NOMO-1 treated with dmso at 0.1 percent for 144 hours (cell line): ENCODE measurements at regions not wholly inside any gene's neighbourhood (a gene's known extent, or its start where the extent isn't known, plus 50 kb on each side); places are given as distances from the start of the nearest gene placed in this dataset.
"Not testable (repeated sequence)": the region's sequence is repeated elsewhere in the genome, so short reads cannot be mapped to it uniquely, and the experiment has no call there.

Experiments
- DNase-seq: peaks from one replicate; lab custom pipeline; 2025; ENCODE audit not compliant: unreplicated experiment; lab: John Stamatoyannopoulos, UW

DNA sequence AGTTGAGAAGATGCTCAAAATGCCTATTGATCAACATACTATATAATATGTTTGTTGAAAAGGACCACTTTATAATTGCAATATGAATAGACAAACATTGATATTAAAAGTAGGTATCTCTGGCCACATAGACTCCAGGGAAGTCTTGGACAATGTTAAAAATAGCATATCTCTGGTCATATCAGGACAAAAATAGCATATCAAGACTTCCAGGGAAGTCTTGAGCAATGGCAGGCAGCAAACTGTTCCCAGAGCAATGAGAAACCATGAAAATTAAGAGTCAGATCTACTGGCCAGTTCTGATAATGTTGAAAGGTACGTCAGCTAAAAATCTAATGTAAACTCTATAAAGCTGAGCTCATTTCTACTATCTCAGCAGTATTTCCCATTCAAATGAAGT lies 1130.3 kb upstream of the CITED2 start:
- no peak for DNase-seq

DNA sequence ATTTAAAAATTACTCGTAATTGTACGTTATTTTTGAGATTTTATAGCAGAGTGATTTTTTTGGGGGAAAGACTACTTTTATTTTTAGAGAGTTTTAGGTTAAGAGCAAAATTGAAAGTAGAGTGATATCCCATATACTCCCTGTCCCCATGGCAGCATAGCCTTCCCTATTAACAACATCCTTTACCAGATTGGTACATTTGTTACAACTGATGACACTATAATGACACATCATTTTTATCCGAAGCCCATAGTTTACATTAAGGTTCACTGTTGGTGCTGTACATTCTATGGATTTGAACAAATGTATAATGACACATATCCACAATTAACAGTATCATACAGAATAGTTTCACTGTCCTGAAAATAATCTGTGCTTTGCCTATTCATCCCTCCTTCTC lies 1126.4 kb upstream of the CITED2 start:
- DNase-seq, result no peak

DNA sequence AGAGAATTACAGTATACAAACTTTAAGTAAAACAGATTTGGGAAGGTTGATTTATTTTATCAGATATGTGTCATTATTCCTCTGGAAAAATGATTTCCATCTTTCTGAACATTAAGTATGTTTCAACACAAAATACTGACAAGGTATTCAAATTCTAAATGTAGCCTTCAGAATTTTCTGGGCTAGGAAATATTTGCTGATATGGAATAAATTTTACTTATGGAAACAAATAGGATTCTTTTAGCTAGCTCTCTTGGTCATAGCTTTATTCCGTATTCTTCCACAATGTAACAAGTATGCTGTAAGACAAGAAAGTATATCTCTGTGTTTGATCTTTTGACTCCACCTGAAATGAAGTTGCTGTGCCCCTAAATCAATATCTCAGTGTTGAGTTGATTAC lies 1125.2 kb upstream of the CITED2 start:
- no peak for DNase-seq

DNA sequence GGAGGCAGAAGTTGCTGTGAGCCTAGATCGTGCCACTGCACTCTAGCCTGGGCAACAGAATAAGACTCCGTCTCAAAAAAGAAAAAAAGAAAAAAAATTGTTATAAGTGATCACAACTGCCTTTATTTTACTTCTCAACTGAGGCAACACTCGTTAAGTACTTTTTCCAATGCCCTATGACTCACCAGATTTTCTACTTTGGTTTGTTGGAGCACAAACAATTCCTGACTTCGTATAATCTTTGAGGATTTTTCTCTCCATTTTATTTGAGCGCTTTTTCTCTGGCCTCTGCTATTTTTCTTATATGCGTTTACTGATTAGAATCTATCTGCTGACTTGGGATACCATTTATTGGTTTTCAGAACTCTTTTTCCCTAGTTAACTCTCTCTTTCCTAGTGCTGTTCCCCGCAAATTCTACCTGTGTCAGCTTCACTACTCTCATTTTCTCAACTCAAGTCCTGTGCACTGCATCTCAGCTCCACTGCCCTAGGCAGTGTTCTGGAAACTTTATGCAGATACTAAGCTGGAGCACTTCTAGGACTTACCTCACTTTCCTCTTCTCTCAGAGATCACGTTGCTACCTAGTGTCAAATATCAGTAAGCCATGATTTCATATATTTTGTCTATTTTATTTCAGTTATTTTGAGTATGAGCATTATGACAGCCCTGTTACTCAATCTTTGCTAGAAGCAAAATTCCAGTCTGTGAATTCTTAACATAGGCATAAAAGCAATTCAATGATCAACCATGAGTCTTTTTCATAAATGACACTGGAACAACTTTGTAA lies 1120.1 kb upstream of the CITED2 start:
- no peak for DNase-seq

DNA sequence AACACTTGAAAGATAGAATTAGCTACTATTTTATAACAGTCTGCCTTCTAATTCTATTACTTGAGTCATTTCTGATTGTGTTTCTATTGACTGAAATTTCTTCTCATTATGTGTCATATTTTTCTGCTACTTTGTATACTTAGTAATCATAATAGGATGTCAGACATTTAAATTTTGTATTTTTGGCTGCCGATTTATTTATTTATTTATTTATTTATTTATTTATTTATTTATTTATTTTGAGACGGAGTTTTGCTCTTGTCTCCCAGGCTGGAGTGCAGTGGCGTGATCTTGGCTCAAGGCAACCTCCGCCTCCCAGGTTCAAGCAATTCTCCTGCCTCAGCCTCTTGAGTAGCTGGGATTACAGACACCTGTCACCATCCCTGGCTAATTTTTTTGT lies 1119.0 kb upstream of the CITED2 start:
- DNase-seq, result not testable (repeated sequence)

DNA sequence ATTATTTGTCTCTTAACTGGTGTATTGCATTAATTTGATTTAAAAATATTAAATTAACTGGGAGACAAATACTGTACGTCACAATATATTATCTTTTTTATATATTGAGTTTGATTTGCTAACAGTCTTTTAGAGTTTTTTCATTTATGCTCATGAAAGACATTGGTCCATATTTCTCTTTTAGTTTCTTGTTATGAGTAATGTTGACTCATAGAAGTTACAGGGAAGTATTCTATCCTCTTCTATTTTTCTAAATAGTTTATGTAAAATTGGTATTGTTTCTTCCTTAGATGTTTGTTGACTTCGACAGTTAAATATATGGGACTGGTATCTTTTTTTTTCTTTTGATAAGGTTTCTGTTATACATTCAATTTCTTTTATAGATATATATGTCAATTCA lies 1115.6 kb upstream of the CITED2 start:
- no peak for DNase-seq

DNA sequence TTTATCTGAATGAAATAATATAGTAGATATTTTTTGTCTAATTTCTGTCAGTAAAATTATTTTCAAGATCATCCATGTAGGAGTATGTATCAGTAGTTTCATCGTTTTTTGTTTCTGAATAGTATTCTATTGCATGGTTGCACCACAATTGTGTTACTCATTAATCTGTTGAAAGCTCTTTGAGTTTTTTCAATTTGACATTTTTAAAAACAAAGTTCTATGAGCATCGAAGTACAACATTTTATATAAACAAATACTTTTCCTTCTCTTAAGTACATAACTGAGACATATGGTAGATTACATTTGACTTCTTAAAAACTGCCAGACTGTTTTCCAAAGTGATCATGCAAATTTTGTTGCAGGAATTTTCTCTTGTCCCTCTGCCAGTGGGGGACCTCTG lies 1113.1 kb upstream of the CITED2 start:
- no peak for DNase-seq

DNA sequence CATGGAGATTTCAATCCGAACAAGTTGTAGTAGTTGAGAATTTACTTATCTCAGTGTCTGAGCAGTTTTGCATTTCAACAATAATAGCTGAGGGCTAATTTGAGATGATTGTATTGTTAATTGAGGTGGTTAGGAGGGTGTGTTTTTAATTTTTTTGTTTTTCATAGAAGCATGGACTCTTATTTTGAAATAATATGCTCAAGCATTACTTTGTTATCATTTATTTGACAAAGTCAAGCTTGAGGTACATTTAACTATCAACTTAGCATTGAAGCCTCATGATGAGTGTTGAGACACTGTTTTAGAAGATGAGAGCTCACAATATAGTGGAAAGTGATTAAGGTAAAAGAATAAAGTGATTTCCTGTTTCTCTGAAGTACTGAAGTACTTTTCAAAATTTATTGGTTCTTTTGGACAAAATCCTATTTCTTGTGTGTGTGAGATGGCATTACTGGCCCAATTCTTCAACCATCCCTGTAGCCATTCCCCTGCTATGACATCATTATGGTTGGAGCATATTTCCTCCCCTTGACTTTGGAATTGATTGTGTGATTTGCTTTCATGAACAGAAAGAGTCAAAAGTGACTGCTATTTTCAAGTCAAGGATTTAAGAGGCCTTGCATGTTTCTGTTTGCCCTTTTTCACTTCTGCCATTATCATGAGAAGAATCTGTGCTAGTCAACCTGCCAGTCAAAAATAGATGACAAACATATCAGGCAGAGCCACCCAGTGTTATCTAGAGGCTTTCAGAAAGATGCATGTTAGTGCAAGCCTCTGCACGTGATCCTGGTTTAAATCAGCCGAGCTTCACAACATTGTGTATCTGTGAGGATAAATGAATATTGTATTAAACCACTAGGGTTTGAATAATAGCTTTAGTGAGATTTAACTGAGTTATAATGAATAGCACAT lies 1112.3 kb upstream of the CITED2 start:
- DNase-seq, result no peak

DNA sequence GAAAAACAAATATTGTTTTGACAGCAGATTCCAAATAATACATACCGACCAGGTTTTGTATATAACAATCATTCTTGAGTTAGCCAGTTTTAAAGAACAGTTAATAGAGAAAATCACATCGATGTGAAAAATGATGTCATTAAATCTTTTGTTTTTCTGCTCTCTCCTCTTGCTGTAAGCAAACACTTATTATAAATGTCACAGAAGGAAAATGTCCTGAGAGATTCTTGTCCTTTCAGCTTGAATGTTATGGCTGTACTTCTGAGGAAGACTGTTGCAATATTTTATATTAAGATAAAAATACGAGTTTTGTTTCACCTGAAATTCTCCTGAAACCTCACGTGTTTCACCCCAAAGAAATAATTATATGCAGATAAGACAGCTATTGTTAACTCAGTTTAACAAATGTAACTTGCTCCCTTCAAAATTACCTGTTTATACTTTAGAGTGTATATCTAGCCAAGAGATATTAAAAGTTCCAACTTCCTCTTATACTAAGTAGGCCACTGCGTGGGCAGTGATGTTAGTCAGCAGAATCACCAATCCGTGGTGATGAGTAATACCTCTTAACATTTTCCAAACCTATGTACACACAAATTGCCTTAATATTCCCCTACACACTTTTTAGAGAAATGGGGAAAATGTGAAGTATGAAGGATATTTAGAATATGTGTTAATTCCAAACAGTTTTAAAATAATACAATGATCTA lies 1111.4 kb upstream of the CITED2 start:
- DNase-seq, result no peak

DNA sequence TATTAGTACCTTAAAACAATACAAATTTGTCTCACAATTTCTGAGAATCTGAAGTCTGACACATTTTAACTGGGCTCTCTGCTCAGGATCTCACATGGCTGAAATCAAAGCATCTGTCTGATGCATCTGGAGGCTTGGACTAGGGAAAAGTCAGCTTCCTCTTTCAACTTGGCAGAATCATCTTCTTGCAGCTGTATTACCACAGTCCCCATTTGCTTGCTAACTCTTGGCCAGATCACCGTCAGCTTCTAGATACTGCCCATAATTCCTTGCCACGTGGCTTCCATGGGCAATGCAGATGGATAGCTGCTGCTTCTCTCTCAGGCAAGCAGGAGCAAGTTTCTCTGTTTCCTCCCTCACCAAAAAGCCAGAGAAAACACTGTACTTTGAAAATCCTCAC lies 1106.4 kb upstream of the CITED2 start:
- DNase-seq, result peak; percentile 11

DNA sequence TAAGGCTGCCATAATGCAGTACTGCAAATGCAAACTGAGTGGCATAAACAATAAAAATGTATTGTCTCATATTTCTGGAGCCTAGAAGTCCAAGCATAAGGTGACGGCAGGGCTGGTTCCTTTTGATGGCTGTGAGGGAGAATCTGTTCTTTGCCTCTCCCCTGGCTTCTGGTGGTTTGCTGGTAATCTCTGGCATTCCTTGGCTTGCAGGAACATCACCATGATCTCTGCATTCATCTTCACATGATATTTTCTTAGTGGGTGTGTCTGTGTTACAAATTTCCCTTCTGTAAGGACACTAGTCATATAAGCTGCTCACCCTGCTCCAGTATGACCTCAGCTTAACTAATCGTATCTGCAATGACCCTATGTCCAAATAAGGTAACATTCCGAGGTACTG lies 1104.2 kb upstream of the CITED2 start:
- DNase-seq, result no peak

DNA sequence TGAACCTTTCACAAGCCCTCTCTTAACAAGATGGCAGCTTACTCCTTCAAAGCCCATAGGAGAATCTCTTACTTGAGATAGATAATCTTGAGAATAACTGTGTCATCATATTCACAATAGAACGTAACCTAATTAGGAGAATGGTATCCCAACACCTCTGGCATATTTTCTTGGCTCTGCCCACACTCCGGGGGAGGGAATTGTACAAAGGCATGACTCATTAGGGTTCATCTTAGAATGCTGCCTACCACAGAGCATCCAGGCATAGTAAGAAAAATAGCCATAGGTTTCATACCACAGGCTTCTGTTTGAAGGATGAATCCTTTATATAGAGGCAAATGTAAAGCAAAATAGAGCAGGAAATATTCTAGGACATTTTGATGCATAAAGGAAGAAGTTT lies 1100.6 kb upstream of the CITED2 start:
- no peak for DNase-seq

DNA sequence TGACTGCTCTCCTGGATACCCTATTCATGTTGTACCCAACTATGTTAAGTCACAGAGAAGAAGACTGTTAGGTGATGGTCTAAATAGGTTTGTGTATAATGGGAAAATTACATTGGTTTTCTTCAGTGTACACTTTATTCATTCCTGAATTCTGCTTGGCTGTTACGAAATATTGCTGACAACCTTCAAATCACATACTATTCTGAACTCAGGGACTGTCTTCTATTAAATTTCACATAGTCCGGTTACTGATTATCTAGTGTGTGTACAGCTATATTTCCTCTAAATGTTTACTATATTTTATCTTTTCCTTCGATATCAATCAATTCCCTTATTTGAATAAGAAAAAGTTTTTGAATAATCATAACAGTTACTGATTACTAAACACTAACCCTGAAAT lies 1090.3 kb upstream of the CITED2 start:
- no peak for DNase-seq

DNA sequence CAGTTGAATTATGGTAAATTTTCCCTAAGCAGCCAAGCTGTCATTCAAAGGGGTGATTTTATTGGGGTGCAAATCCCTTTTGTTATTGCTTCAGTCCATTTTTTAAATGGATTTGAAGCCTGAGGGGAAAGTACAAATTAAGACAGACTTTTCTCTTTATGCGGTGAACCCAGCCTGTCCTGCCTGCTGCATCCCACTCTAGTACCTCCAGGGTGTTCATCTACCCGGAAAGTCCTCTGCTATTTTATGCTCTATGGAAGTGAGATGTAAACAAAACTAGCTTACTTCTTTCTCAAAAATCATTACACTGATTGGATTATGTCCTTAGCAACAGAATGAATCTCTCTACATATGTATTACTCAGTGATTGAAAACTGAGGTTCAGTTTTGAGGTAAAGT lies 1088.9 kb upstream of the CITED2 start:
- DNase-seq, result no peak

DNA sequence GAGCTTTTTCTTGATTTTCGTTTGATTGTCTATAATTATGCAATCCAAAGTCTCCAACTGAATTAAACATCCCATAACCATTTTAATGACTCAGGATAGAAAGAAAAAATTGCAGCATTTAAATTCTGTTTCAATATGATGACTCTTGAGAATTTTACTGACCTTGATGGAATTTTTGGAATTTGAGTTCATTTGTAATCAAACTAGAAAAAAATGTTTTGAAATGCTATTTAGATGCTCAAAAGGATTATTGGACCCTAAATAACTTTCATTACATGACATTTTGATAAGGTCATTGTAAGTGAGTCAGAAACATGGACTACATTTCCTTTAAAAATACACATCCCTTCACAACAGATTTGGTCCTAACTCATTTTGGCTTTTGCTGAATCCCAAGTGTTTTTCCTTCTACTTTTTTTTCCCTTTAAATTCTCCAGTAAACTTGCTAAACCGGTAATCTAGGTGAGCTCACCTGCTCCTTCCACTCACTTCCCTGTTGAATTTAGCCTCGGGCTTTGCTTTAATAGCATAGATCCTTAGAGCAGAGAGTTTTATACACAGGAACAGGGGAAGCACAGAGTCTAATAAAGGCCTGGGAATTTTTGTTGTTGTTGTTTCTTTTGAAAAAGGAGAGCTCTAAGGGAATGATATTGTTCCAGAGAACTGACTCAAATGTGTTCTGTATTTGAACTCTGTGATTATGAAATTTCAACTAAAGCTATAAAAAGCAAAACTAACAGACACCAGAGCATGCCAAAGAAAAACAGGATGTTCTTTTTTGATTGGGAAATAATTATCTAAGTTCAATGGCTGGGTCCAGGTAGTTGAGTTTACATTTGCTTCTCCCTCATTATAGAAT lies 1088.2 kb upstream of the CITED2 start:
- DNase-seq, result peak; percentile 51

DNA sequence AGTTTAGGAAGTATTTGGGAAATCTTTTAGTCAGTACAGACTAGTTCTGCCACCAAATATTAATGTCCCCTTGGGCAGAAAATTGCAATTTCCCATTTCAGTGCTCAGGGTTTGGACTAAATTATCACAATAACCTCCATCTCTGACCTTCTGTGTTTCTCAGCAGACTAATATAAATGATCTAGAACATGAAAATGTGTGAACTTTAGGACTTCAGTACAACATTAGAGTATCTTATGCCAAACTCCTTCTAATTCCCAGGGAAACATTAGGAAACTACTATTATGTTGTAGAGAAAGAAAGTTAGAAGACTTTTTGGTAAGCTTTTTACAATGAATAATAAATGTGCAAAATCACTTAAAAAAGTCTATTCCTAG lies 1087.6 kb upstream of the CITED2 start:
- DNase-seq, result no peak

DNA sequence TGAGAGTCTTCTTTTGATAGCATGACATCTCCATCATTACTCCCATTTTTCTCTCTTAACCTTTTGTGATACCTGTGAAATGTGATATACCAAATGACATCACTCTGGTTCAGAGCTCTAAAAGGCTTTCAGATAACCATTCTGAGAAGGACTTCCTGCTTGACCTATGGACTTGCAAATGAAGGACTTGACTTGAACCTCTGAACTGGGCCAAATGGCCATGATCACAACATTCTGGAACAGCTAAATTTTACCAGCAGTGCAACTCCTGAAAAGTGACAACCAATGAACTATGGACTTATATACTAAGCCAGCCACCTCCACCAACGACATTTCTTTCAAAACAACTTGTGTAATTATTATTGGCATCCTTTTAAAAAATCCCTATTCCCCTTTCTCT lies 1085.8 kb upstream of the CITED2 start:
- DNase-seq, result no peak

DNA sequence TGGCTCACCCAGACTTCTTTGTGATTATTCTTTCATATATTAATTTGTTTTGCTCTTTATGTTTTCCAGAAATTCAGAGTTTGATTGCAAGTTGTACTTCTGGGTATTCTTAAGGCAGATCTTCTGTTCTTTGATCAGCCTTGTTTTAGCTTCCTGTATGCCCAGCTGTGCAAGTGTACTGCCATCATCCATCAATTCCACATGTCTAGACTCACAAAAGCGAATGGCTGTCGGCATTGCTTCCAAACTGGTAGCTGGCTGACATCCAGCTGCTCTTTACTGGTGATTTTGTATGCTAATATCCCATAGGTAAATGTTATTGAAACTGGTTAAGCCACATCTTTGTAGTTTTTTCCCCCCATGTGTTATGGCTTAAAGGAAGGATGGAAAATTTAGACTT lies 1084.8 kb upstream of the CITED2 start:
- DNase-seq, result no peak

DNA sequence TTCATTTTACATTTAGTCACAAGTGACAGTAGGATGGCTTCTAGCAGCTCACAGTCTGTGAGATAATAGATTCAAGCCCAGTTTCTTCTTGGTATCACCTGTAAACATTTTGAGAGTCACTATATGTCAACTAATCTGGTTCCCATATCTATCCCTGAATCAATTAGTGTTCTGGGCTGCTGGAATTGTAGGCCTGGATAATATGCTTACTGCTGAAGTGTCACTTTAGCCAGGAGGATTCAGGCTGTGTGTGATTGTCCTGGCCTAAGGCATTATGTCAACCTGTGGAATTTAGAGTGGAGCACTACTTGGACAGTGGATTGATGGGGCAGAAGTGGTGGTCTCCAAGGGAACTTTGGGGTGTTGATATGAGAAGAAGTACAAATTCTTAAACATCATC lies 1071.8 kb upstream of the CITED2 start:
- no peak for DNase-seq

DNA sequence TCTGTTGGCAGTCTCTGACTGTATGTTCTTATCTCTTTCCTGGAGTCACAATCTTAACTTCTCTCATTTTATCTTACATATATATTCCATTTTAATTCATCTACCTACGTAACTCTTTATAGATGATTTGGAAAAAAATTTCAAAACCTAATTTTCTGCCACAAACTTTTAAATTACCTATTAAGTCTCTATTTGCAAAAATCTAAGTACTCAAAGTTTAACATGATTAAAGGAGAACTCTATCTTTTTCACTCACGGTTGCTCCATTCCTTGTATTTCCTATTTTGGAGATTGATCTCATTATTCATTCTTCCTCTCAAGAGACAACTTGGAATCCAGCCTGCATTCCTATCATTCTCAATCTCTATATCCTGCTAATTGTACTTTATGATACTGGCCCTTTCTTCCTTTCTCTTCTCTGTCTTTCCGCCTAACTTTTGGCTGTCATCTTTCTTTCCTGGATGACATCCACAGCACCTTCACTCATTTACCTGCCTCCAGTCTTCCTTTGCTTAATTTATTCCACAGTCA lies 1071.1 kb upstream of the CITED2 start:
- no peak for DNase-seq

DNA sequence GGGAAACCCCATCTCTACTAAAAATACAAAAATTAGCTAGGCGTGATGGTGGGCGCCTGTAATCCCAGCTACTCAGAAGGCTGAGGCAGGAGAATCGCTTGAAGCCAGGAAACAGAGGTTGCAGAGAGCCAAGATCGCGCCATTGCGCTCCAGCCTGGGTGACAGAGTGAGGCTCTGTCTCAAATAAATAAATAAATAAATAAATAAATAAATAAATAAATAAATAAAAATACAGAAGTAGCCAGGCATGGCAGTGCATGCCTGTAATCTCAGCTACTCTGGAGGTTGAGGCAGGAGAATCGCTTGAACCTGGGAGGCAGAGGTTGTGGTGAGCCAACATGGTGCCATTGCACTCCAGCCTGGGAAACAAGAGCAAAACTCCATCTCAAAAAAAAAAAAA lies 1068.7 kb upstream of the CITED2 start:
- not testable (repeated sequence) for DNase-seq
